CD4-positive, alpha-beta T cell (primary cell): ENCODE measurements at regions not wholly inside any gene's neighbourhood (a gene's known extent, or its start where the extent isn't known, plus 50 kb on each side); places are given as distances from the start of the nearest gene placed in this dataset.

Experiments used
- ATAC-seq: fragments of 200-7000 bp; cut with Tn5 transposase; one replicate; pipeline ENCODE4 v1.10.0; 2022; ENCODE audit warnings: mild to moderate bottlenecking; ENCODE audit not compliant: poor library complexity
- CTCF ChIA-PET: fragments of 350-600 bp; sonication (Branson Sonifier 250); formaldehyde crosslinking; loops from one replicate; lab custom pipeline; 2021; ENCODE audit warnings: antibody characterized with exemption, inconsistent platforms; lab: Charles Lee
- POLR2A ChIA-PET: fragments of 350-600 bp; sonication (Branson Sonifier 250); formaldehyde crosslinking; loops from one replicate; lab custom pipeline; 2021; ENCODE audit warnings: antibody characterized with exemption, inconsistent platforms; lab: Charles Lee
- DNase-seq, 14 experiments: peaks; one replicate each; pipeline ENCODE4 v3.0.0-alpha.2; 2013 to 2020; ENCODE audit warnings: mixed read lengths in 2 of 14
- H3K27ac ChIP-seq, 2 donors: one replicate each; pipeline versions ENCODE4 v1.5.1 to v1.7.0; 2013; ENCODE audit warnings: low read length in 2 of 2, low read depth in 1 of 2, mild to moderate bottlenecking in 1 of 2
- H3K27me3 ChIP-seq, 2 experiments: 1 replicate in 1 of 2; 2 replicates in 1 of 2; pipeline versions ENCODE4 v1.6.1 to v1.7.0; 2013; ENCODE audit warnings: low read length in 2 of 2, control low read depth in 1 of 2, mild to moderate bottlenecking in 1 of 2, moderate library complexity in 1 of 2; ENCODE audit not compliant: insufficient read depth in 2 of 2, control insufficient read depth in 1 of 2
- H3K36me3 ChIP-seq: one replicate; pipeline ENCODE4 v1.6.1; 2013; ENCODE audit warnings: low read length, control low read depth; ENCODE audit not compliant: insufficient read depth
- H3K4me1 ChIP-seq: one replicate; pipeline ENCODE4 v1.6.1; 2013; ENCODE audit warnings: low read length, control low read depth; ENCODE audit not compliant: insufficient read depth
- H3K4me3 ChIP-seq: one replicate; pipeline ENCODE4 v1.5.1; 2013; ENCODE audit warnings: mild to moderate bottlenecking, low read length, moderate library complexity
- H3K9me3 ChIP-seq, 2 experiments: 1 replicate in 1 of 2; 2 replicates in 1 of 2; pipeline versions ENCODE4 v1.6.1 to v1.7.0; 2013; ENCODE audit warnings: low read length in 2 of 2, mild to moderate bottlenecking in 2 of 2, control low read depth in 1 of 2, moderate library complexity in 1 of 2; ENCODE audit not compliant: control insufficient read depth in 1 of 2, insufficient read depth in 1 of 2
- H3K27ac Mint-ChIP-seq: one replicate; pipeline ENCODE4 v1.8.0; 2020; ENCODE audit warnings: mixed read lengths
- H3K27me3 Mint-ChIP-seq: one replicate; pipeline ENCODE4 v1.8.0; 2021; ENCODE audit warnings: mixed read lengths
- H3K36me3 Mint-ChIP-seq: one replicate; pipeline ENCODE4 v1.8.0; 2021; ENCODE audit warnings: low read depth, mixed read lengths
- H3K4me1 Mint-ChIP-seq: one replicate; pipeline ENCODE4 v1.8.0; 2021; ENCODE audit warnings: low read depth, mixed read lengths
- H3K4me3 Mint-ChIP-seq: one replicate; pipeline ENCODE4 v1.8.0; 2020; ENCODE audit warnings: mild to moderate bottlenecking, mixed read lengths
- H3K9me3 Mint-ChIP-seq: one replicate; pipeline ENCODE4 v1.8.0; 2020; ENCODE audit warnings: mixed read lengths
- CTCF ChIP-seq: fragments of 200-600 bp; IDR thresholded peaks from one replicate; pipeline ENCODE4 v1.8.0; 2022; ENCODE audit warnings: antibody characterized with exemption, mild to moderate bottlenecking
- intact Hi-C, 2 experiments: fragments of 100-400 bp; cut with DNase I in 1 of 2; cut with micrococcal nuclease in 1 of 2; formaldehyde crosslinking; loops; one replicate each; pipeline versions ENCODE4 v1.15.1 to v1.9.0; 2023 to 2025; cut with DNase I, micrococcal nuclease

GRCh38 chr12:115030017-115030416 is 346.0 kb upstream of the TBX3 start:
- H3K36me3 ChIP-seq = no peaks in the 10 kb centered on the region
- H3K9me3 ChIP-seq = peaks cover 0 to 7% of the 10 kb centered on the region in 2 experiments
- H3K27ac ChIP-seq = no peak overlapping the region
- H3K4me1 Mint-ChIP-seq = no peaks in the 10 kb centered on the region
- DNase-seq (no peak), ATAC-seq (no peak)
- H3K4me3 Mint-ChIP-seq = no peak overlapping the region
- CTCF ChIA-PET = no interaction called here
- H3K36me3 Mint-ChIP-seq = no peaks in the 10 kb centered on the region
- H3K9me3 Mint-ChIP-seq = peaks cover 8% of the 10 kb centered on the region
- no peak overlapping the region for H3K4me3 ChIP-seq
- POLR2A ChIA-PET = no interaction called here
- intact Hi-C loops = no loop called here
- no peaks in the 10 kb centered on the region for H3K27me3 Mint-ChIP-seq
- H3K4me1 ChIP-seq = no peaks in the 10 kb centered on the region
- H3K27ac Mint-ChIP-seq = no peak overlapping the region
- H3K27me3 ChIP-seq = no peaks in the 10 kb centered on the region
- TF ChIP-seq CTCF = no peak

GRCh38 chr12:115024531-115024930 is 340.6 kb upstream of the TBX3 start:
- Mint-ChIP-seq H3K27me3 (no peaks in the 10 kb centered on the region), H3K36me3 (no peaks in the 10 kb centered on the region), H3K4me1 (no peaks in the 10 kb centered on the region), H3K9me3 (peaks cover 19% of the 10 kb centered on the region), H3K4me3 (no peak overlapping the region), H3K27ac (no peak overlapping the region)
- no peaks in the 10 kb centered on the region for H3K27me3 ChIP-seq
- no peak overlapping the region for H3K27ac ChIP-seq
- CTCF ChIA-PET = no interaction called here
- H3K4me1 ChIP-seq = no peaks in the 10 kb centered on the region
- no peak for TF ChIP-seq CTCF
- DNase-seq (no peak), ATAC-seq (no peak)
- H3K9me3 ChIP-seq = peaks cover 0 to 4% of the 10 kb centered on the region in 2 experiments
- no peak overlapping the region for H3K4me3 ChIP-seq
- H3K36me3 ChIP-seq = no peaks in the 10 kb centered on the region
- POLR2A ChIA-PET = no interaction called here
- intact Hi-C loops = no loop called here

GRCh38 chr12:115023279-115024265 is 339.6 kb upstream of the TBX3 start:
- intact Hi-C loops = no loop called here
- Mint-ChIP-seq H3K27me3 (no peaks in the 10 kb centered on the region), H3K27ac (no peak overlapping the region), H3K9me3 (peaks cover 17% of the 10 kb centered on the region), H3K4me1 (no peaks in the 10 kb centered on the region), H3K36me3 (no peaks in the 10 kb centered on the region), H3K4me3 (no peak overlapping the region)
- no peaks in the 10 kb centered on the region for H3K27me3 ChIP-seq
- DNase-seq (no peak), ATAC-seq (no peak)
- TF ChIP-seq CTCF = no peak
- POLR2A ChIA-PET = no interaction called here
- peaks cover 4 to 5% of the 10 kb centered on the region in 2 experiments for H3K9me3 ChIP-seq
- no peak overlapping the region for H3K4me3 ChIP-seq
- CTCF ChIA-PET = no interaction called here
- H3K36me3 ChIP-seq = no peaks in the 10 kb centered on the region
- H3K4me1 ChIP-seq = no peaks in the 10 kb centered on the region
- no peak overlapping the region for H3K27ac ChIP-seq
